K562 (cell line): ENCODE measurements at regions not wholly inside any gene's neighbourhood (a gene's known extent, or its start where the extent isn't known, plus 50 kb on each side); places are given as distances from the start of the nearest gene placed in this dataset.

Experiments used
- MGA ChIP-seq: fragments of 450-650 bp; IDR thresholded peaks from 2 replicates; pipeline ENCODE4 v1.6.1; 2016; ENCODE audit warnings: mild to moderate bottlenecking, moderate library complexity
- RBM14 ChIP-seq: fragments of 200-400 bp; formaldehyde crosslinking; IDR thresholded peaks from 2 replicates; pipeline ENCODE4 v1.6.1; 2018; ENCODE audit warnings: low read depth, mild to moderate bottlenecking, low read length, moderate library complexity, borderline replicate concordance; ENCODE audit not compliant: insufficient read depth
- ZKSCAN3 ChIP-seq: fragments of 250-450 bp; sonication (Bioruptor Pico); IDR thresholded peaks from 2 replicates; pipeline ENCODE4 v1.4.0; 2020
- ZNF668 ChIP-seq: fragments of 250-450 bp; sonication (Bioruptor Pico); IDR thresholded peaks from 2 replicates; pipeline ENCODE4 v1.8.0; 2022; ENCODE audit warnings: mild to moderate bottlenecking, inconsistent platforms
- TF ChIP-seq, protein P1 (sequence below): fragments of 450-650 bp; IDR thresholded peaks from 2 replicates; pipeline ENCODE4 v1.6.1; 2017; ENCODE audit warnings: antibody characterized with exemption, mild to moderate bottlenecking
- TF ChIP-seq, protein P2 (sequence below): fragments of 250-450 bp; sonication (Bioruptor Pico); IDR thresholded peaks from 2 replicates; pipeline ENCODE4 v1.5.0; 2021; ENCODE audit warnings: mild to moderate bottlenecking, borderline replicate concordance
- TF ChIP-seq, protein P3 (sequence below): fragments of 450-650 bp; IDR thresholded peaks from 2 replicates; pipeline ENCODE4 v1.6.1; 2016; ENCODE audit warnings: mild to moderate bottlenecking

DNA sequence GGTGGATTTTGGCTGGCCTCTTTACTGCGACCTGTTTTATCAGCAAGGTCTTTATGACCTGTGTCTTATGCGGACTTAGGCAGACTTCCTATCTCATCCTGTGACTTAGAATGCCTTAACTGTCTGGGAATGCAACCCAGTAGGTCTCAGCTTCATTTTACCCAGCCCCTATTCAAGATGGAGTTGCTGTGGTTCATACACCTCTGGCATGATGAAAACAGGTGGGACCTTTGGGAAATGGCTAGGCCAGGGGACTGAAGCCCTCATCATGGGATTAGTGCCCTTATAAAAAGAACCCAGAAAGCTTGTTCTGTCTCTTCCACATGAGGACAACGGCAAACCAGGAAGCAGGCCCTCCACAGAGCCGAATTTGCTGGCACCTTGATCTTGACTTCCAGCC, 172.1 kb upstream of the MYO3A start (continued):
- TF ChIP-seq MGA = no peak
- TF ChIP-seq, protein P1, sequence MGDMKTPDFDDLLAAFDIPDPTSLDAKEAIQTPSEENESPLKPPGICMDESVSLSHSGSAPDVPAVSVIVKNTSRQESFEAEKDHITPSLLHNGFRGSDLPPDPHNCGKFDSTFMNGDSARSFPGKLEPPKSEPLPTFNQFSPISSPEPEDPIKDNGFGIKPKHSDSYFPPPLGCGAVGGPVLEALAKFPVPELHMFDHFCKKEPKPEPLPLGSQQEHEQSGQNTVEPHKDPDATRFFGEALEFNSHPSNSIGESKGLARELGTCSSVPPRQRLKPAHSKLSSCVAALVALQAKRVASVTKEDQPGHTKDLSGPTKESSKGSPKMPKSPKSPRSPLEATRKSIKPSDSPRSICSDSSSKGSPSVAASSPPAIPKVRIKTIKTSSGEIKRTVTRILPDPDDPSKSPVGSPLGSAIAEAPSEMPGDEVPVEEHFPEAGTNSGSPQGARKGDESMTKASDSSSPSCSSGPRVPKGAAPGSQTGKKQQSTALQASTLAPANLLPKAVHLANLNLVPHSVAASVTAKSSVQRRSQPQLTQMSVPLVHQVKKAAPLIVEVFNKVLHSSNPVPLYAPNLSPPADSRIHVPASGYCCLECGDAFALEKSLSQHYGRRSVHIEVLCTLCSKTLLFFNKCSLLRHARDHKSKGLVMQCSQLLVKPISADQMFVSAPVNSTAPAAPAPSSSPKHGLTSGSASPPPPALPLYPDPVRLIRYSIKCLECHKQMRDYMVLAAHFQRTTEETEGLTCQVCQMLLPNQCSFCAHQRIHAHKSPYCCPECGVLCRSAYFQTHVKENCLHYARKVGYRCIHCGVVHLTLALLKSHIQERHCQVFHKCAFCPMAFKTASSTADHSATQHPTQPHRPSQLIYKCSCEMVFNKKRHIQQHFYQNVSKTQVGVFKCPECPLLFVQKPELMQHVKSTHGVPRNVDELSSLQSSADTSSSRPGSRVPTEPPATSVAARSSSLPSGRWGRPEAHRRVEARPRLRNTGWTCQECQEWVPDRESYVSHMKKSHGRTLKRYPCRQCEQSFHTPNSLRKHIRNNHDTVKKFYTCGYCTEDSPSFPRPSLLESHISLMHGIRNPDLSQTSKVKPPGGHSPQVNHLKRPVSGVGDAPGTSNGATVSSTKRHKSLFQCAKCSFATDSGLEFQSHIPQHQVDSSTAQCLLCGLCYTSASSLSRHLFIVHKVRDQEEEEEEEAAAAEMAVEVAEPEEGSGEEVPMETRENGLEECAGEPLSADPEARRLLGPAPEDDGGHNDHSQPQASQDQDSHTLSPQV = peak; percentile 91
- TF ChIP-seq RBM14 = no peak
- TF ChIP-seq, protein P2, sequence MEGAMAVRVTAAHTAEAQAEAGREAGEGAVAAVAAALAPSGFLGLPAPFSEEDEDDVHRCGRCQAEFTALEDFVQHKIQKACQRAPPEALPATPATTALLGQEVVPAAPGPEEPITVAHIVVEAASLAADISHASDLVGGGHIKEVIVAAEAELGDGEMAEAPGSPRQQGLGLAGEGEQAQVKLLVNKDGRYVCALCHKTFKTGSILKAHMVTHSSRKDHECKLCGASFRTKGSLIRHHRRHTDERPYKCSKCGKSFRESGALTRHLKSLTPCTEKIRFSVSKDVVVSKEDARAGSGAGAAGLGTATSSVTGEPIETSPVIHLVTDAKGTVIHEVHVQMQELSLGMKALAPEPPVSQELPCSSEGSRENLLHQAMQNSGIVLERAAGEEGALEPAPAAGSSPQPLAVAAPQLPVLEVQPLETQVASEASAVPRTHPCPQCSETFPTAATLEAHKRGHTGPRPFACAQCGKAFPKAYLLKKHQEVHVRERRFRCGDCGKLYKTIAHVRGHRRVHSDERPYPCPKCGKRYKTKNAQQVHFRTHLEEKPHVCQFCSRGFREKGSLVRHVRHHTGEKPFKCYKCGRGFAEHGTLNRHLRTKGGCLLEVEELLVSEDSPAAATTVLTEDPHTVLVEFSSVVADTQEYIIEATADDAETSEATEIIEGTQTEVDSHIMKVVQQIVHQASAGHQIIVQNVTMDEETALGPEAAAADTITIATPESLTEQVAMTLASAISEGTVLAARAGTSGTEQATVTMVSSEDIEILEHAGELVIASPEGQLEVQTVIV = no peak
- TF ChIP-seq ZNF668 (CRISPR knock-in tag) = peak; percentile 23; the same call in 1 of the 2 replicates
- no peak for TF ChIP-seq ZKSCAN3 (CRISPR knock-in tag)
- TF ChIP-seq, protein P3, sequence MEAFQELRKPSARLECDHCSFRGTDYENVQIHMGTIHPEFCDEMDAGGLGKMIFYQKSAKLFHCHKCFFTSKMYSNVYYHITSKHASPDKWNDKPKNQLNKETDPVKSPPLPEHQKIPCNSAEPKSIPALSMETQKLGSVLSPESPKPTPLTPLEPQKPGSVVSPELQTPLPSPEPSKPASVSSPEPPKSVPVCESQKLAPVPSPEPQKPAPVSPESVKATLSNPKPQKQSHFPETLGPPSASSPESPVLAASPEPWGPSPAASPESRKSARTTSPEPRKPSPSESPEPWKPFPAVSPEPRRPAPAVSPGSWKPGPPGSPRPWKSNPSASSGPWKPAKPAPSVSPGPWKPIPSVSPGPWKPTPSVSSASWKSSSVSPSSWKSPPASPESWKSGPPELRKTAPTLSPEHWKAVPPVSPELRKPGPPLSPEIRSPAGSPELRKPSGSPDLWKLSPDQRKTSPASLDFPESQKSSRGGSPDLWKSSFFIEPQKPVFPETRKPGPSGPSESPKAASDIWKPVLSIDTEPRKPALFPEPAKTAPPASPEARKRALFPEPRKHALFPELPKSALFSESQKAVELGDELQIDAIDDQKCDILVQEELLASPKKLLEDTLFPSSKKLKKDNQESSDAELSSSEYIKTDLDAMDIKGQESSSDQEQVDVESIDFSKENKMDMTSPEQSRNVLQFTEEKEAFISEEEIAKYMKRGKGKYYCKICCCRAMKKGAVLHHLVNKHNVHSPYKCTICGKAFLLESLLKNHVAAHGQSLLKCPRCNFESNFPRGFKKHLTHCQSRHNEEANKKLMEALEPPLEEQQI = no peak
